ENCODE measurements at regions not wholly inside any gene's neighbourhood (a gene's known extent, or its start where the extent isn't known, plus 50 kb on each side); places are given as distances from the start of the nearest gene placed in this dataset.

- H3K4me1 ChIP-seq (ENCODE audit: control insufficient read depth, extremely low read depth, insufficient read depth, low read length) = peaks cover 5% of the 10 kb centered on the region
- no peaks in the 10 kb centered on the region for H3K79me2 ChIP-seq (ENCODE audit: control insufficient read depth, insufficient read depth, low read length)
- DNase-seq (ENCODE audit: low read depth, low spot score) (no peak), FAIRE-seq (no peak)
- H3K9me1 ChIP-seq (replicated peaks; ENCODE audit: control insufficient read depth, extremely low read depth, insufficient read depth, low read length) = no peaks in the 10 kb centered on the region
- H3K9me3 ChIP-seq (replicated peaks; ENCODE audit: control insufficient read depth, insufficient read depth, low read length) = no peaks in the 10 kb centered on the region
- intact Hi-C loops (cut with micrococcal nuclease) = no loop called here
- H3K27ac ChIP-seq (ENCODE audit: insufficient read depth, low read depth, low read length) = no peak overlapping the region
- ChIA-PET POLR2A (interaction anchor here (0.6 kb wide), 1 partner anchor 251 kb away, joined by 5 read pairs; no protein-coding TSS in a partner anchor), CTCF (no interaction called here)
- no peak overlapping the region for H3K4me3 ChIP-seq (replicated peaks in 1 of 3; ENCODE audit: insufficient read depth in 1 of 3, low read depth in 1 of 3, low read length in 3 of 3)
- H3K36me3 ChIP-seq (ENCODE audit: control insufficient read depth in 2 of 2, extremely low read depth in 1 of 2, insufficient read depth in 2 of 2, low read length in 2 of 2) = no peaks in the 10 kb centered on the region
- dilution Hi-C loops (cut with MboI; ENCODE audit: extremely low pct_ligation_motif_present, low sequenced_read_pairs) = no loop called here
- no peaks in the 10 kb centered on the region for H4K20me1 ChIP-seq (replicated peaks; ENCODE audit: control insufficient read depth, extremely low read depth, insufficient read depth, low read length)
- no peak overlapping the region for H3K4me2 ChIP-seq (ENCODE audit: insufficient read depth, low read length)
- H3K9ac ChIP-seq (replicated peaks; ENCODE audit: extremely low read depth, insufficient read depth, low read length) = no peak overlapping the region
- no peak for TF ChIP-seq POLR2A (IDR thresholded peaks at IDR 0.05; ENCODE audit: low read depth, low read length)
- H2AFZ ChIP-seq (ENCODE audit: low read depth, low read length) = no peak overlapping the region
- H3K27me3 ChIP-seq (ENCODE audit: control insufficient read depth in 2 of 2, insufficient read depth in 2 of 2, low read length in 2 of 2) = no peaks in the 10 kb centered on the region
- BruUV-seq (replicated peaks) = no TSS peak
Observed at GRCh38 chr15:39513936-39514335, 66.9 kb upstream of the THBS1 start.

DNA sequence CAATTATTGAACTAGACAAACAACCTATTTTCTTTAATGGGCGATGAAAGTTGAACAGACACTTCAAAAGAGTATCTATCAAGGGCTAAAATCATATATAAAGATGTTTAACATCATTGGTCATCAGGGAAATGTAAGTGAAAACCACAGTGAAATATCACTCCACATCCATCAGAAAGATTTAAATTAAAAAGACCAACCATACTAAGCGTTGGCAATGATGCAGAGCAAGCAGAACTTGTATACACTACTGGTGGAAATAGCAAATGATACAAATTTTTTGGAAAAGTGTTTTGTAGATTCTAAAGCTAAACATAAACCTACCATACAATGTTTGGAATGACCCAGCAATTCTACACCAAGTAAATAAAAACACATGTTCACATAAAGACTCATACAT is 65.9 kb upstream of the THBS1 start:
- POLR2A ChIA-PET = no interaction called here
- no peak overlapping the region for H2AFZ ChIP-seq (ENCODE audit: low read depth, low read length)
- H3K36me3 ChIP-seq (ENCODE audit: control insufficient read depth in 2 of 2, extremely low read depth in 1 of 2, insufficient read depth in 2 of 2, low read length in 2 of 2) = no peaks in the 10 kb centered on the region
- H3K4me1 ChIP-seq (ENCODE audit: control insufficient read depth, extremely low read depth, insufficient read depth, low read length) = peaks cover 5% of the 10 kb centered on the region
- intact Hi-C loops (cut with micrococcal nuclease) (no loop called here), dilution Hi-C loops (cut with MboI; ENCODE audit: extremely low pct_ligation_motif_present, low sequenced_read_pairs) (no loop called here)
- FAIRE-seq (no peak), DNase-seq (ENCODE audit: low read depth, low spot score) (no peak)
- no peak overlapping the region for H3K9ac ChIP-seq (replicated peaks; ENCODE audit: extremely low read depth, insufficient read depth, low read length)
- CTCF ChIA-PET = no interaction called here
- no TSS peak for BruUV-seq (replicated peaks)
- no peaks in the 10 kb centered on the region for H4K20me1 ChIP-seq (replicated peaks; ENCODE audit: control insufficient read depth, extremely low read depth, insufficient read depth, low read length)
- H3K79me2 ChIP-seq (ENCODE audit: control insufficient read depth, insufficient read depth, low read length) = no peaks in the 10 kb centered on the region
- H3K27ac ChIP-seq (ENCODE audit: insufficient read depth, low read depth, low read length) = no peak overlapping the region
- no peak overlapping the region for H3K4me3 ChIP-seq (replicated peaks in 1 of 3; ENCODE audit: insufficient read depth in 1 of 3, low read depth in 1 of 3, low read length in 3 of 3)
- TF ChIP-seq JUN (IDR thresholded peaks at IDR 0.05; ENCODE audit: borderline replicate concordance, insufficient read depth, insufficient read length, low read depth) (no peak), POLR2A (IDR thresholded peaks at IDR 0.05; ENCODE audit: low read depth, low read length) (no peak), EZH2 (IDR thresholded peaks at IDR 0.05; ENCODE audit: borderline replicate concordance, low read depth, low read length, severe bottlenecking) (no peak), POLR2AphosphoS5 (IDR thresholded peaks at IDR 0.05; ENCODE audit: insufficient read depth, low read depth, low read length) (no peak), CTCF (IDR thresholded peaks at IDR 0.05; ENCODE audit: extremely low read depth in 1 of 2, insufficient read depth in 1 of 2, low read depth in 1 of 2, low read length in 2 of 2) (no peak), GATA2 (IDR thresholded peaks at IDR 0.05; ENCODE audit: insufficient read depth, insufficient read length, low read depth, low read length) (no peak), FOS (IDR thresholded peaks at IDR 0.05; ENCODE audit: borderline replicate concordance, insufficient read depth, low read length) (no peak), MYC (IDR thresholded peaks at IDR 0.05; ENCODE audit: low read depth, low read length) (no peak)
- TF ChIP-seq, protein P1, sequence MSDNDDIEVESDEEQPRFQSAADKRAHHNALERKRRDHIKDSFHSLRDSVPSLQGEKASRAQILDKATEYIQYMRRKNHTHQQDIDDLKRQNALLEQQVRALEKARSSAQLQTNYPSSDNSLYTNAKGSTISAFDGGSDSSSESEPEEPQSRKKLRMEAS (IDR thresholded peaks at IDR 0.05; ENCODE audit: insufficient read depth, insufficient read length) = no peak
- no peak overlapping the region for H3K4me2 ChIP-seq (ENCODE audit: insufficient read depth, low read length)
- H3K27me3 ChIP-seq (ENCODE audit: control insufficient read depth in 2 of 2, insufficient read depth in 2 of 2, low read length in 2 of 2) = no peaks in the 10 kb centered on the region
- H3K9me3 ChIP-seq (replicated peaks; ENCODE audit: control insufficient read depth, insufficient read depth, low read length) = no peaks in the 10 kb centered on the region
- H3K9me1 ChIP-seq (replicated peaks; ENCODE audit: control insufficient read depth, extremely low read depth, insufficient read depth, low read length) = no peaks in the 10 kb centered on the region

Measured in endothelial cell of umbilical vein (primary cell).